Ammon's horn (tissue), 1 donor: ENCODE measurements at regions not wholly inside any gene's neighbourhood (a gene's known extent, or its start where the extent isn't known, plus 50 kb on each side); places are given as distances from the start of the nearest gene placed in this dataset.
"Not testable (repeated sequence)": the region's sequence is repeated elsewhere in the genome, so short reads cannot be mapped to it uniquely, and the experiment has no call there.

Experiments used
- DNase-seq: peaks from one replicate; pipeline ENCODE4 v3.0.0-alpha.2; 2016; ENCODE audit warnings: low spot score

GRCh38 chr1:65527707-65528503 lies 107.4 kb downstream of the LEPR start:
- no peak for DNase-seq

GRCh38 chr1:65531972-65532570 lies 111.6 kb downstream of the LEPR start:
- no peak for DNase-seq

GRCh38 chr1:65535981-65536380 lies 115.5 kb downstream of the LEPR start:
- DNase-seq = no peak

- DNase-seq = no peak
Measured at GRCh38 chr1:65538086-65538485, 117.6 kb downstream of the LEPR start.

- DNase-seq = no peak
Measured at GRCh38 chr1:65538664-65539063, 118.2 kb downstream of the LEPR start.

- no peak for DNase-seq
Measured at GRCh38 chr1:65539266-65540131, 119.0 kb downstream of the LEPR start.

- no peak for DNase-seq
Measured at GRCh38 chr1:65541161-65541560, 120.7 kb downstream of the LEPR start.

GRCh38 chr1:65541865-65542264 lies 121.4 kb downstream of the LEPR start:
- no peak for DNase-seq

GRCh38 chr1:65542592-65542991 lies 122.1 kb downstream of the LEPR start:
- DNase-seq = not testable (repeated sequence)

GRCh38 chr1:65550306-65551010 lies 130.0 kb downstream of the LEPR start:
- not testable (repeated sequence) for DNase-seq

- not testable (repeated sequence) for DNase-seq
Measured at GRCh38 chr1:65552484-65552883, 132.0 kb downstream of the LEPR start.

GRCh38 chr1:65554086-65554764 lies 133.8 kb downstream of the LEPR start:
- not testable (repeated sequence) for DNase-seq

- DNase-seq = no peak
Measured at GRCh38 chr1:65554829-65555228, 134.4 kb downstream of the LEPR start.

- DNase-seq = no peak
Measured at GRCh38 chr1:65558215-65558614, 137.7 kb downstream of the LEPR start.

GRCh38 chr1:65564493-65564892 lies 144.0 kb downstream of the LEPR start:
- DNase-seq = no peak

- no peak for DNase-seq
Measured at GRCh38 chr1:65568285-65568684, 147.8 kb downstream of the LEPR start.

- DNase-seq = no peak
Measured at GRCh38 chr1:65572701-65573421, 152.4 kb downstream of the LEPR start.

GRCh38 chr1:65577278-65577677 lies 156.8 kb downstream of the LEPR start:
- no peak for DNase-seq

GRCh38 chr1:65577982-65578381 lies 157.5 kb downstream of the LEPR start:
- DNase-seq = not testable (repeated sequence)

GRCh38 chr1:65581119-65581518 lies 160.7 kb downstream of the LEPR start:
- DNase-seq = no peak

- DNase-seq = no peak
Measured at GRCh38 chr1:65584399-65584798, 163.9 kb downstream of the LEPR start.
